ENCODE measurements at regions not wholly inside any gene's neighbourhood (a gene's known extent, or its start where the extent isn't known, plus 50 kb on each side); places are given as distances from the start of the nearest gene placed in this dataset.

- no peak overlapping the region for H3K56ac ChIP-seq (replicated peaks; ENCODE audit: insufficient read length, low read depth, low read length)
- 95% methylated on average over 21 of the region's 24 CpGs; no CpG with 5 or more reads in 1 of the 2 experiments for WGBS, 2 experiments (ENCODE audit: extremely low coverage in 1 of 2, insufficient coverage in 1 of 2, insufficient read length in 1 of 2, insufficient replicate concordance in 2 of 2, low coverage in 1 of 2, low lambda C conversion rate in 2 of 2, missing lambda C conversion rate in 1 of 2)
- no peaks in the 10 kb centered on the region for H3K23me2 ChIP-seq (ENCODE audit: low read depth, low read length)
- no peak overlapping the region for H3K4ac ChIP-seq (replicated peaks; ENCODE audit: insufficient read length, low read depth, low read length)
- H3K79me1 ChIP-seq (ENCODE audit: low read depth, low read length): no peaks in the 10 kb centered on the region
- H2AK5ac ChIP-seq (ENCODE audit: low read depth, low read length): no peak overlapping the region
- no peak overlapping the region for H2BK20ac ChIP-seq (ENCODE audit: low read length)
- no peak overlapping the region for H3K23ac ChIP-seq (ENCODE audit: insufficient read length)
- no peaks in the 10 kb centered on the region for H3K4me1 ChIP-seq (replicated peaks in 1 of 4; ENCODE audit: control insufficient read depth in 3 of 4, insufficient read depth in 4 of 4, low read length in 3 of 4)
- H3K18ac ChIP-seq (ENCODE audit: extremely low read depth, low read length): no peak overlapping the region
- no peak overlapping the region for H3K4me3 ChIP-seq (ENCODE audit: extremely low read depth in 1 of 4, insufficient read depth in 2 of 4, low read depth in 3 of 4, low read length in 4 of 4)
- H4K91ac ChIP-seq (replicated peaks; ENCODE audit: insufficient read length, low read length): no peak overlapping the region
- ChIA-PET POLR2A (ENCODE audit: partially characterized antibody) (no interaction called here), CTCF (ENCODE audit: partially characterized antibody) (no interaction called here)
- no peak overlapping the region for H3K27ac ChIP-seq (ENCODE audit: low read depth, low read length)
- FAIRE-seq (no peak), DNase-seq (ENCODE audit: low read depth in 1 of 2, low spot score in 2 of 2) (no peak)
- H3K9ac ChIP-seq (replicated peaks in 1 of 4; ENCODE audit: extremely low read depth in 1 of 4, low read depth in 3 of 4, low read length in 3 of 4): no peak overlapping the region
- H3K4me2 ChIP-seq (ENCODE audit: insufficient read depth in 1 of 2, low read depth in 2 of 2, low read length in 2 of 2): no peak overlapping the region
- H2BK15ac ChIP-seq (ENCODE audit: low read length): no peak overlapping the region
- no peaks in the 10 kb centered on the region for H3K79me2 ChIP-seq (ENCODE audit: control insufficient read depth in 1 of 2, insufficient read depth in 2 of 2, low read length in 2 of 2)
- no peak overlapping the region for H4K5ac ChIP-seq (ENCODE audit: insufficient read length, low read depth, low read length)
- H3K9me3 ChIP-seq (ENCODE audit: insufficient read depth in 2 of 2, low read depth in 1 of 2, low read length in 1 of 2): no peaks in the 10 kb centered on the region
- no peak overlapping the region for H3K14ac ChIP-seq (ENCODE audit: insufficient read length)
- no peak overlapping the region for H2BK12ac ChIP-seq (ENCODE audit: low read depth, low read length)
- H4K20me1 ChIP-seq (replicated peaks in 1 of 2; ENCODE audit: control insufficient read depth in 1 of 2, insufficient read depth in 2 of 2, low read length in 2 of 2): no peaks in the 10 kb centered on the region
- H3K36me3 ChIP-seq (ENCODE audit: control insufficient read depth in 2 of 4, insufficient read depth in 4 of 4, low read length in 3 of 4): no peaks in the 10 kb centered on the region; a peak in 1 of 8 replicates
- H4K8ac ChIP-seq (ENCODE audit: extremely low read depth, insufficient read depth, low read length): no peak overlapping the region
- no peak overlapping the region; the same call in 1 of the 2 replicates for H2AFZ ChIP-seq (ENCODE audit: low read length)
- H2BK5ac ChIP-seq (ENCODE audit: low read depth, low read length): no peak overlapping the region
- H2BK120ac ChIP-seq (replicated peaks; ENCODE audit: low read depth, low read length): no peak overlapping the region
- no peaks in the 10 kb centered on the region for H3K27me3 ChIP-seq (replicated peaks in 1 of 4; ENCODE audit: control insufficient read depth in 3 of 4, extremely low read depth in 1 of 4, insufficient read depth in 3 of 4, low read length in 3 of 4)
- TF ChIP-seq CTBP2 (IDR thresholded peaks at IDR 0.05; ENCODE audit: borderline replicate concordance, insufficient read depth, insufficient read length, low read length) (no peak), ASH2L (IDR thresholded peaks at IDR 0.05; ENCODE audit: low read length) (no peak)
Observed at GRCh38 chr11:39651857-39652461, 1807.5 kb downstream of the LRRC4C start.
